ENCODE measurements at regions not wholly inside any gene's neighbourhood (a gene's known extent, or its start where the extent isn't known, plus 50 kb on each side); places are given as distances from the start of the nearest gene placed in this dataset.

DNA sequence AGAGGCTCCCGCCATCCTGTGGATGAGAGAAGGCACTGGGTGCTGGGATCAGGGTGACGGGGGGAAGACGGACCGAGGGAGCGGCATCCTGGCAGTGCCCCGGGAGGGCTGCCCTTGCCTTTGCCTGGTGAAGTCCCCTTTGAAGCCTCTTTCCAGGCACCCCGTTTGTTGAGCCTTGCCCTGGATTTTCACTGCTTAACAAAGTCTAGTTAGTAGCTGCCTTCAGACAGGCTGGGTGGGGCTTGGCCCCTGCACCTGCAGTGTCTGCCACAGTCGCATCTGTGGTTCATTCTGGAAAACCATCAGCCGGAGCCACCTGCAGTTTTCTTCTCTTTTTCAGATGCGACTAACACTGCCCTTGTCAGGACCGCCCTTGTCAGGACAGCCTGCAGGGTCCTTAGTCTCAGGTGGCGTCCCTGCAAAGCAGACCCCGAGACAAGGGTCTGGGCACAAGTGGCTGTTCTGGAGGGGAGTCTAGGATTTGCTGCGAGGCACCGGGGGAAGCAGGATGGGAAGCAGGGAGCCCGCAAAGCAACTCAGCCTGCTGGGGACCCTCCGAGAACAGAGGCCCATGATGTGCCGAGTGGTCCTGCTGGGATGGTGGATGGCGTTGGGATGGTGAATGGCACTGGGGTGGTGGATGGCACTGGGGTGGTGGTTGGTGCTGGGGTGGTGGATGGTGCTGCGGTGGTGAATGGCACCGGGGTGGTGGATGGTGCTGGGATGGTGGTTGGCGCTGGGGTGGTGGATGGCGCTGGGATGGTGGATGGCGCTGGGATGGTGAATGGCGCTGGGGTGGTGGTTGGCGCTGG is 147.9 kb upstream of the COL5A1 start:
- no peaks in the 10 kb centered on the region for H3K36me3 ChIP-seq (ENCODE audit: insufficient read depth, low read length)
- H3K4me3 ChIP-seq (ENCODE audit: low read length, poor library complexity, severe bottlenecking): no peak overlapping the region
- H3K9me2 ChIP-seq (replicated peaks; ENCODE audit: low read depth, low read length): no peaks in the 10 kb centered on the region
- H3K4me2 ChIP-seq (ENCODE audit: low read depth, low read length, poor library complexity, severe bottlenecking): no peak overlapping the region
- H3K27me3 ChIP-seq (ENCODE audit: insufficient read depth, low read length, poor library complexity, severe bottlenecking): no peaks in the 10 kb centered on the region
- H4K20me1 ChIP-seq (ENCODE audit: insufficient read depth, low read length, poor library complexity, severe bottlenecking): no peaks in the 10 kb centered on the region
- H2AFZ ChIP-seq (ENCODE audit: low read length): no peak overlapping the region
- no peaks in the 10 kb centered on the region for H3K79me2 ChIP-seq (ENCODE audit: insufficient read depth, low read length)
- no peaks in the 10 kb centered on the region for H3F3A ChIP-seq (ENCODE audit: low read depth)
- H3K9me3 ChIP-seq (ENCODE audit: insufficient read depth, low read depth, low read length): no peaks in the 10 kb centered on the region
- no peak for TF ChIP-seq EZH2phosphoT487 (IDR thresholded peaks at IDR 0.05; ENCODE audit: borderline replicate concordance)
- TF ChIP-seq, protein P1, sequence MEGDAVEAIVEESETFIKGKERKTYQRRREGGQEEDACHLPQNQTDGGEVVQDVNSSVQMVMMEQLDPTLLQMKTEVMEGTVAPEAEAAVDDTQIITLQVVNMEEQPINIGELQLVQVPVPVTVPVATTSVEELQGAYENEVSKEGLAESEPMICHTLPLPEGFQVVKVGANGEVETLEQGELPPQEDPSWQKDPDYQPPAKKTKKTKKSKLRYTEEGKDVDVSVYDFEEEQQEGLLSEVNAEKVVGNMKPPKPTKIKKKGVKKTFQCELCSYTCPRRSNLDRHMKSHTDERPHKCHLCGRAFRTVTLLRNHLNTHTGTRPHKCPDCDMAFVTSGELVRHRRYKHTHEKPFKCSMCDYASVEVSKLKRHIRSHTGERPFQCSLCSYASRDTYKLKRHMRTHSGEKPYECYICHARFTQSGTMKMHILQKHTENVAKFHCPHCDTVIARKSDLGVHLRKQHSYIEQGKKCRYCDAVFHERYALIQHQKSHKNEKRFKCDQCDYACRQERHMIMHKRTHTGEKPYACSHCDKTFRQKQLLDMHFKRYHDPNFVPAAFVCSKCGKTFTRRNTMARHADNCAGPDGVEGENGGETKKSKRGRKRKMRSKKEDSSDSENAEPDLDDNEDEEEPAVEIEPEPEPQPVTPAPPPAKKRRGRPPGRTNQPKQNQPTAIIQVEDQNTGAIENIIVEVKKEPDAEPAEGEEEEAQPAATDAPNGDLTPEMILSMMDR (conservative IDR thresholded peaks at IDR 0.05; ENCODE audit: low read length): no peak
- peaks cover 14% of the 10 kb centered on the region for H3K4me1 ChIP-seq (ENCODE audit: insufficient read depth, low read length, poor library complexity, severe bottlenecking)
- no peak overlapping the region for H3K9ac ChIP-seq (ENCODE audit: low read depth, low read length, poor library complexity, severe bottlenecking)

DNA sequence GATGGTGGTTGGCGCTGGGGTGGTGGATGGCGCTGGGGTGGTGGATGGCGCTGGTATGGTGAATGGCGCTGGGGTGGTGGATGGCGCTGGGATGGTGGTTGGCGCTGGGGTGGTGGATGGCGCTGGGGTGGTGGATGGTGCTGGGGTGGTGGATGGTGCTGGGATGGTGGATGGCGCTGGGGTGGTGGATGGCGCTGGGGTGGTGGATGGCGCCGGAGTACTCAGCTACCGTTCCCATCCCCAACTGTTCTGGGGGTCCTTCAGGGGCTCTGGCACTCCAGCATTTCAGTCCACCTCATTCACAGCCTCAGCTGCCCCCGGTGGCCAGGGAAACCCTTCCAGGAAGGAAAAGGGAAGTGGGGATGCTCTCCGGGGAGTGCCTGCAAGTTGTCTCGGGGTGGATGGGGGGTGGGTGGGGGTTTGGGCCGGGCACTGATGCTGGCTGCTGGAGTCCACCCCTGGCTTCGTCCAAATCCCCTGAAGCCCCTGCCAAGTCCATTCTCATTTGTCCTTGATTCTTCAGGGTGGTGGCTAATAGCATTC is 147.3 kb upstream of the COL5A1 start:
- H4K20me1 ChIP-seq (ENCODE audit: insufficient read depth, low read length, poor library complexity, severe bottlenecking): no peaks in the 10 kb centered on the region
- no peak for TF ChIP-seq EZH2phosphoT487 (IDR thresholded peaks at IDR 0.05; ENCODE audit: borderline replicate concordance)
- TF ChIP-seq, protein P1 (conservative IDR thresholded peaks at IDR 0.05; ENCODE audit: low read length): no peak
- no peak overlapping the region for H2AFZ ChIP-seq (ENCODE audit: low read length)
- no peak overlapping the region for H3K4me3 ChIP-seq (ENCODE audit: low read length, poor library complexity, severe bottlenecking)
- peaks cover 14% of the 10 kb centered on the region for H3K4me1 ChIP-seq (ENCODE audit: insufficient read depth, low read length, poor library complexity, severe bottlenecking)
- no peak overlapping the region for H3K9ac ChIP-seq (ENCODE audit: low read depth, low read length, poor library complexity, severe bottlenecking)
- no peaks in the 10 kb centered on the region for H3K9me3 ChIP-seq (ENCODE audit: insufficient read depth, low read depth, low read length)
- no peak overlapping the region for H3K4me2 ChIP-seq (ENCODE audit: low read depth, low read length, poor library complexity, severe bottlenecking)
- H3K36me3 ChIP-seq (ENCODE audit: insufficient read depth, low read length): no peaks in the 10 kb centered on the region
- H3K79me2 ChIP-seq (ENCODE audit: insufficient read depth, low read length): no peaks in the 10 kb centered on the region
- no peaks in the 10 kb centered on the region for H3K27me3 ChIP-seq (ENCODE audit: insufficient read depth, low read length, poor library complexity, severe bottlenecking)
- no peaks in the 10 kb centered on the region for H3K9me2 ChIP-seq (replicated peaks; ENCODE audit: low read depth, low read length)
- H3F3A ChIP-seq (ENCODE audit: low read depth): no peaks in the 10 kb centered on the region

DNA sequence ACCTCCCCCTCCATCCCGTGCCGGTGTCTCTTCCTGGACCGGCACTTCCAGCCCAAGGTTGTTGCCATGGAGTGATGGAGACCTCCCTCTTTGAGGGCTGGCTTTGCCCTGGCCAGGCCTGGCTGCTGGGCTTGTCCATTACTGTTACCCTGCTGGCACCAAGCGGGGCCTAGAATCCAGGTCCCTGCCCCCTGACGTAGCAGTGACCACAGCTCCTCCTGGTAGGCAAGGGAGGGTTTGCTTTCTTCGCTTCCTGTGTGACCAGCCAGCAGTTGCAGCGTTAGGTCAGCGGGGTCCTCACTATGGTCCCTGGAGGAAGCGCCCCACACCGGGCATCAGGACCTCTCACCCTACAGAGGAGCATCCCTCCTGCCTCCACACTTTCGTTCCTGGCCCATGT is 146.7 kb upstream of the COL5A1 start:
- TF ChIP-seq, protein P1 (conservative IDR thresholded peaks at IDR 0.05; ENCODE audit: low read length): no peak
- TF ChIP-seq EZH2phosphoT487 (IDR thresholded peaks at IDR 0.05; ENCODE audit: borderline replicate concordance): no peak
- no peaks in the 10 kb centered on the region for H3K36me3 ChIP-seq (ENCODE audit: insufficient read depth, low read length)
- H4K20me1 ChIP-seq (ENCODE audit: insufficient read depth, low read length, poor library complexity, severe bottlenecking): no peaks in the 10 kb centered on the region
- H2AFZ ChIP-seq (ENCODE audit: low read length): no peak overlapping the region
- no peaks in the 10 kb centered on the region for H3K27me3 ChIP-seq (ENCODE audit: insufficient read depth, low read length, poor library complexity, severe bottlenecking)
- H3K9me3 ChIP-seq (ENCODE audit: insufficient read depth, low read depth, low read length): no peaks in the 10 kb centered on the region
- H3F3A ChIP-seq (ENCODE audit: low read depth): no peaks in the 10 kb centered on the region
- no peaks in the 10 kb centered on the region for H3K9me2 ChIP-seq (replicated peaks; ENCODE audit: low read depth, low read length)
- no peaks in the 10 kb centered on the region for H3K79me2 ChIP-seq (ENCODE audit: insufficient read depth, low read length)
- H3K4me2 ChIP-seq (ENCODE audit: low read depth, low read length, poor library complexity, severe bottlenecking): no peak overlapping the region
- H3K4me3 ChIP-seq (ENCODE audit: low read length, poor library complexity, severe bottlenecking): no peak overlapping the region
- no peak overlapping the region for H3K9ac ChIP-seq (ENCODE audit: low read depth, low read length, poor library complexity, severe bottlenecking)
- H3K4me1 ChIP-seq (ENCODE audit: insufficient read depth, low read length, poor library complexity, severe bottlenecking): peaks cover 14% of the 10 kb centered on the region
